IPS-20b (cell line): ENCODE measurements at regions not wholly inside any gene's neighbourhood (a gene's known extent, or its start where the extent isn't known, plus 50 kb on each side); places are given as distances from the start of the nearest gene placed in this dataset.

Experiments used
- H3K27ac ChIP-seq: one replicate; pipeline ENCODE4 v1.5.1; 2013; ENCODE audit warnings: low read length
- H3K27me3 ChIP-seq: 2 replicates; pipeline ENCODE4 v1.6.1; 2013; ENCODE audit warnings: mild to moderate bottlenecking, low read length, inconsistent platforms; ENCODE audit not compliant: insufficient read depth
- H3K36me3 ChIP-seq: 2 replicates; pipeline ENCODE4 v1.6.1; 2013; ENCODE audit warnings: low read depth, mild to moderate bottlenecking, inconsistent platforms, low read length, moderate library complexity; ENCODE audit not compliant: insufficient read depth
- H3K4me1 ChIP-seq: 2 replicates; pipeline ENCODE4 v1.6.1; 2013; ENCODE audit warnings: mild to moderate bottlenecking, control low read depth, inconsistent platforms, low read length, moderate library complexity; ENCODE audit not compliant: insufficient read depth
- H3K4me3 ChIP-seq: 2 replicates; pipeline ENCODE4 v1.5.1; 2013; ENCODE audit warnings: mild to moderate bottlenecking, low read length, inconsistent platforms
- H3K9ac ChIP-seq: 2 replicates; pipeline ENCODE4 v1.6.1; 2013; ENCODE audit warnings: low read depth, mild to moderate bottlenecking, inconsistent platforms, low read length, moderate library complexity
- H3K9me3 ChIP-seq: 2 replicates; pipeline ENCODE4 v1.6.1; 2013; ENCODE audit warnings: mild to moderate bottlenecking, low read depth, low read length, inconsistent platforms; ENCODE audit not compliant: insufficient read depth

- no peaks in the 10 kb centered on the region for H3K36me3 ChIP-seq
- no peak overlapping the region for H3K27ac ChIP-seq
- H3K9ac ChIP-seq = no peak overlapping the region
- no peak overlapping the region for H3K4me3 ChIP-seq
- H3K9me3 ChIP-seq = no peaks in the 10 kb centered on the region
- no peaks in the 10 kb centered on the region for H3K4me1 ChIP-seq
- H3K27me3 ChIP-seq = no peaks in the 10 kb centered on the region
Measured at GRCh38 chr18:73509460-73509859, 638.2 kb downstream of the FBXO15 start.

- no peak overlapping the region for H3K27ac ChIP-seq
- H3K27me3 ChIP-seq = no peaks in the 10 kb centered on the region
- no peak overlapping the region for H3K4me3 ChIP-seq
- peaks cover under 1% of the 10 kb centered on the region; the same call in 1 of the 2 replicates for H3K9me3 ChIP-seq
- H3K9ac ChIP-seq = no peak overlapping the region
- no peaks in the 10 kb centered on the region for H3K4me1 ChIP-seq
- no peaks in the 10 kb centered on the region for H3K36me3 ChIP-seq
Measured at GRCh38 chr18:73503326-73503725, 635.5 kb upstream of the NETO1 start.

- Histone ChIP-seq H3K27ac (no peak overlapping the region), H3K27me3 (no peaks in the 10 kb centered on the region), H3K4me3 (no peak overlapping the region), H3K9me3 (no peaks in the 10 kb centered on the region), H3K36me3 (no peaks in the 10 kb centered on the region), H3K4me1 (no peaks in the 10 kb centered on the region), H3K9ac (no peak overlapping the region)
Measured at GRCh38 chr18:73487966-73488365, 620.2 kb upstream of the NETO1 start.

GRCh38 chr18:73485166-73485565, 617.4 kb upstream of the NETO1 start:
- no peaks in the 10 kb centered on the region for H3K4me1 ChIP-seq
- H3K9me3 ChIP-seq = no peaks in the 10 kb centered on the region
- no peak overlapping the region for H3K9ac ChIP-seq
- H3K27ac ChIP-seq = no peak overlapping the region
- no peaks in the 10 kb centered on the region for H3K27me3 ChIP-seq
- no peak overlapping the region for H3K4me3 ChIP-seq
- H3K36me3 ChIP-seq = no peaks in the 10 kb centered on the region

GRCh38 chr18:73482901-73483300, 615.1 kb upstream of the NETO1 start:
- H3K27me3 ChIP-seq = no peaks in the 10 kb centered on the region
- H3K9ac ChIP-seq = no peak overlapping the region
- H3K9me3 ChIP-seq = no peaks in the 10 kb centered on the region
- H3K36me3 ChIP-seq = no peaks in the 10 kb centered on the region
- no peak overlapping the region for H3K4me3 ChIP-seq
- H3K4me1 ChIP-seq = no peaks in the 10 kb centered on the region; the same call in 1 of the 2 replicates
- no peak overlapping the region for H3K27ac ChIP-seq

- Histone ChIP-seq H3K9ac (no peak overlapping the region), H3K4me3 (no peak overlapping the region), H3K27me3 (no peaks in the 10 kb centered on the region), H3K27ac (no peak overlapping the region), H3K36me3 (no peaks in the 10 kb centered on the region), H3K9me3 (peaks cover 5% of the 10 kb centered on the region), H3K4me1 (no peaks in the 10 kb centered on the region; the same call in 1 of the 2 replicates)
Measured at GRCh38 chr18:73479477-73479876, 611.7 kb upstream of the NETO1 start.

GRCh38 chr18:73478191-73478590, 610.4 kb upstream of the NETO1 start:
- Histone ChIP-seq H3K27me3 (no peaks in the 10 kb centered on the region), H3K4me1 (no peaks in the 10 kb centered on the region; the same call in 1 of the 2 replicates), H3K36me3 (no peaks in the 10 kb centered on the region), H3K27ac (no peak overlapping the region), H3K9me3 (peaks cover 5% of the 10 kb centered on the region), H3K4me3 (no peak overlapping the region), H3K9ac (no peak overlapping the region)

GRCh38 chr18:73476031-73476430, 608.2 kb upstream of the NETO1 start:
- Histone ChIP-seq H3K36me3 (no peaks in the 10 kb centered on the region), H3K27ac (no peak overlapping the region), H3K4me1 (no peaks in the 10 kb centered on the region; the same call in 1 of the 2 replicates), H3K27me3 (no peaks in the 10 kb centered on the region), H3K9ac (no peak overlapping the region), H3K9me3 (peaks cover 5% of the 10 kb centered on the region), H3K4me3 (no peak overlapping the region)

GRCh38 chr18:73462092-73462491, 594.3 kb upstream of the NETO1 start:
- H3K4me3 ChIP-seq = no peak overlapping the region
- no peaks in the 10 kb centered on the region for H3K36me3 ChIP-seq
- H3K9ac ChIP-seq = no peak overlapping the region
- no peaks in the 10 kb centered on the region; the same call in 1 of the 2 replicates for H3K4me1 ChIP-seq
- H3K9me3 ChIP-seq = no peaks in the 10 kb centered on the region
- no peaks in the 10 kb centered on the region for H3K27me3 ChIP-seq
- no peak overlapping the region for H3K27ac ChIP-seq

GRCh38 chr18:73461780-73462059, 593.9 kb upstream of the NETO1 start:
- no peaks in the 10 kb centered on the region for H3K27me3 ChIP-seq
- H3K9me3 ChIP-seq = no peaks in the 10 kb centered on the region
- H3K4me1 ChIP-seq = no peaks in the 10 kb centered on the region; the same call in 1 of the 2 replicates
- H3K27ac ChIP-seq = no peak overlapping the region
- H3K4me3 ChIP-seq = no peak overlapping the region
- H3K9ac ChIP-seq = no peak overlapping the region
- no peaks in the 10 kb centered on the region for H3K36me3 ChIP-seq

GRCh38 chr18:73461038-73461779, 593.4 kb upstream of the NETO1 start:
- H3K4me3 ChIP-seq = no peak overlapping the region
- no peak overlapping the region for H3K9ac ChIP-seq
- no peaks in the 10 kb centered on the region; the same call in 1 of the 2 replicates for H3K4me1 ChIP-seq
- H3K27ac ChIP-seq = no peak overlapping the region
- no peaks in the 10 kb centered on the region for H3K9me3 ChIP-seq
- no peaks in the 10 kb centered on the region for H3K27me3 ChIP-seq
- H3K36me3 ChIP-seq = no peaks in the 10 kb centered on the region

GRCh38 chr18:73458186-73458964, 590.6 kb upstream of the NETO1 start:
- Histone ChIP-seq H3K27me3 (no peaks in the 10 kb centered on the region), H3K9me3 (no peaks in the 10 kb centered on the region)

More at GRCh38 chr18:73458186-73458964, 590.6 kb upstream of the NETO1 start:
- H3K9ac ChIP-seq = no peak overlapping the region
- H3K4me3 ChIP-seq = no peak overlapping the region
- H3K36me3 ChIP-seq = no peaks in the 10 kb centered on the region
- no peak overlapping the region for H3K27ac ChIP-seq
- H3K4me1 ChIP-seq = no peaks in the 10 kb centered on the region; the same call in 1 of the 2 replicates
